Naive thymus-derived CD4-positive, alpha-beta T cell (primary cell): ENCODE measurements at regions not wholly inside any gene's neighbourhood (a gene's known extent, or its start where the extent isn't known, plus 50 kb on each side); places are given as distances from the start of the nearest gene placed in this dataset.

ENCODE experiments used
- ATAC-seq: fragments of 150-1000 bp; cut with Tn5 transposase; 2 replicates; pipeline ENCODE4 v1.10.0; 2021; ENCODE audit warnings: mild to moderate bottlenecking, moderate library complexity
- CTCF ChIA-PET: fragments of 350-600 bp; sonication (Branson Sonifier 250); formaldehyde crosslinking; loops from one replicate; lab custom pipeline; 2021; ENCODE audit warnings: antibody characterized with exemption; lab: Charles Lee
- POLR2A ChIA-PET: fragments of 350-600 bp; sonication (Branson Sonifier 250); formaldehyde crosslinking; loops from one replicate; lab custom pipeline; 2021; ENCODE audit warnings: antibody characterized with exemption, inconsistent platforms; lab: Charles Lee
- DNase-seq, 9 donors: peaks; one replicate each; pipeline versions ENCODE4 v3.0.0 to v3.0.0-alpha.2; 2020 to 2022; ENCODE audit warnings: mixed read lengths in 1 of 9
- H3K27ac ChIP-seq: one replicate; pipeline ENCODE4 v1.7.0; 2013; ENCODE audit warnings: mild to moderate bottlenecking, low read depth, low read length, moderate library complexity
- H3K27me3 ChIP-seq, 2 donors: one replicate each; pipeline ENCODE4 v1.7.0; 2013; ENCODE audit warnings: low read length in 2 of 2, mild to moderate bottlenecking in 2 of 2, moderate library complexity in 2 of 2; ENCODE audit not compliant: control insufficient read depth in 2 of 2, insufficient read depth in 2 of 2
- H3K36me3 ChIP-seq, 3 experiments: 1 replicate in 2 of 3; 2 replicates in 1 of 3; pipeline ENCODE4 v1.7.0; 2013; ENCODE audit warnings: low read length in 3 of 3, mild to moderate bottlenecking in 3 of 3, moderate library complexity in 1 of 3; ENCODE audit not compliant: insufficient read depth in 3 of 3, control insufficient read depth in 2 of 3
- H3K4me1 ChIP-seq, 2 donors: one replicate each; pipeline ENCODE4 v1.7.0; 2013; ENCODE audit warnings: low read length in 2 of 2, mild to moderate bottlenecking in 2 of 2, moderate library complexity in 1 of 2; ENCODE audit not compliant: control insufficient read depth in 2 of 2, insufficient read depth in 2 of 2
- H3K4me3 ChIP-seq: 2 replicates; pipeline ENCODE4 v1.7.0; 2013; ENCODE audit warnings: mild to moderate bottlenecking, low read length
- H3K9me3 ChIP-seq, 3 experiments: 1 replicate in 2 of 3; 2 replicates in 1 of 3; pipeline ENCODE4 v1.7.0; 2013; ENCODE audit warnings: low read length in 3 of 3; ENCODE audit not compliant: control insufficient read depth in 2 of 3
- H3K27ac Mint-ChIP-seq, 9 donors: one replicate each; pipeline ENCODE4 v1.8.0; 2020 to 2022; ENCODE audit warnings: mixed read lengths in 9 of 9, mild to moderate bottlenecking in 8 of 9, moderate library complexity in 5 of 9, inconsistent platforms in 2 of 9
- H3K27me3 Mint-ChIP-seq, 5 donors: one replicate each; pipeline ENCODE4 v1.8.0; 2021 to 2022; ENCODE audit warnings: mixed read lengths in 5 of 5, mild to moderate bottlenecking in 1 of 5
- H3K36me3 Mint-ChIP-seq, 5 donors: one replicate each; pipeline ENCODE4 v1.8.0; 2020 to 2022; ENCODE audit warnings: mixed read lengths in 5 of 5, mild to moderate bottlenecking in 3 of 5, inconsistent platforms in 1 of 5
- H3K4me1 Mint-ChIP-seq, 7 donors: one replicate each; pipeline ENCODE4 v1.8.0; 2020 to 2022; ENCODE audit warnings: mixed read lengths in 7 of 7, mild to moderate bottlenecking in 3 of 7, inconsistent platforms in 1 of 7
- H3K4me3 Mint-ChIP-seq, 10 donors: one replicate each; pipeline ENCODE4 v1.8.0; 2020 to 2022; ENCODE audit warnings: mild to moderate bottlenecking in 10 of 10, mixed read lengths in 10 of 10, moderate library complexity in 6 of 10, inconsistent platforms in 2 of 10
- H3K9me3 Mint-ChIP-seq, 11 donors: one replicate each; pipeline ENCODE4 v1.8.0; 2020 to 2022; ENCODE audit warnings: mixed read lengths in 11 of 11, mild to moderate bottlenecking in 4 of 11, inconsistent platforms in 1 of 11, moderate library complexity in 1 of 11
- intact Hi-C, 2 donors: fragments of 100-400 bp; cut with micrococcal nuclease; formaldehyde crosslinking; loops; one replicate each; pipeline ENCODE4 v1.15.1; 2023

DNA sequence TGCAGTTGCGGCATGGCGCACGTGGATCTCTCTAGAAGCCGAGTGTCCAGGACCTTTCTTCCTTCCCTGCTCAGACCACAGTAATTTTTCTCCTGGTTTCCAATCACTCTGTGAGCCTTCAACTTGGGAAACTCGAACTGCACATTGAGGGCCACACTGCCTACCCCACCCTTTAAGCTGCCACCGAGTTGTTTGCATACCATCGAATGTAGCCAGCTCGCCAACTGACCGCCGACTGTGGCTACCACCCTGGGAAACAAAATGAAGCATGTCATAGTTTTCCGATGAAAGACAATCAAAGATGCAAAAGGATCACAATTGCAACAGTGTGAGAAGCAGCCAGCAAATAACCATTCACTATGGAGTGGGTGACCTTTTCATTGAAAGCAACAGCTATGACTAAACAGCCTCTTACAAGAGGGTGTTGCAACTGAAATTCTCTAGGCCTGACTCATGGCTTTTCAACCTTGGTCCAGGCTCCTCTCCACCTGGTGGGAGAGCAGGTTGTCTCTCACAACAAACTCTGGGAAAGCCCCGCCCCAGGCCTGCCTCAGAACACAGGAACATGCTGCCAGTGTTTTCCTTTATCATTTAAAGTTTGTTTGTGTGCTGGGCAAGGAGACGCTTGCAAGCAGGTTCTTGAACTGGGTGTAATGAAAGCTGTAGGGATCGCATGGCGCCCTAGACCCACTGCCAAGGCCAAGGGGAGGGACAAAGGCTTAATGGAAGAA is 141.7 kb upstream of the SERP2 start:
- ChIA-PET CTCF (no interaction called here), POLR2A (no interaction called here)
- Mint-ChIP-seq H3K4me1 (peaks cover 0 to 2% (median 0%) of the 10 kb centered on the region in 7 donors), H3K36me3 (no peaks in the 10 kb centered on the region), H3K27ac (no peak overlapping the region), H3K9me3 (no peaks in the 10 kb centered on the region), H3K27me3 (peaks cover 0 to 16% (median 0%) of the 10 kb centered on the region in 5 donors), H3K4me3 (no peak overlapping the region)
- H3K27me3 ChIP-seq = no peaks in the 10 kb centered on the region
- H3K9me3 ChIP-seq = no peaks in the 10 kb centered on the region
- intact Hi-C loops = no loop called here
- H3K4me1 ChIP-seq = no peaks in the 10 kb centered on the region
- no peak overlapping the region for H3K4me3 ChIP-seq
- no peaks in the 10 kb centered on the region for H3K36me3 ChIP-seq
- no peak for DNase-seq
- ATAC-seq = no peak
- H3K27ac ChIP-seq = no peak overlapping the region

DNA sequence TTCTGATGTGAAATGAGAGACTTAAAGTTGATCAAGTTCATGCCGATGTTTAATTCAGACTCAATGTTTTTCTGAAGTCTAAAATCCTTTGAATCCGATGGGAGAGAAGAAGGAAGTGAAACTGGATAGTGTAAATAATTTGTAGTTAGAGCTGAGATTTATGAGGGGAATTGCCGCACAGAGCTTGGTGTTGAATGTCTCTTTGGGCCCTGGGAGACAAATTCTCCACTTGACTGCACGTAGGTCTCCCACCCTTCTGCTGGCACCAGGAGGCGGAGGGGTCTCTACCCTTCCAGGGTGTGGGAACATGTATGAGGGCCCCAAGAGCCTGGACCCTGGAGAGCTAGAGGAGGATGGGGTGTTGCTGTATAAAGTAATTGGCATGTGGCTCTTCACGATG is 140.8 kb upstream of the SERP2 start:
- H3K36me3 ChIP-seq = no peaks in the 10 kb centered on the region
- Mint-ChIP-seq H3K27me3 (peaks cover 0 to 16% (median 0%) of the 10 kb centered on the region in 5 donors), H3K36me3 (no peaks in the 10 kb centered on the region), H3K4me3 (no peak overlapping the region), H3K4me1 (peaks cover 0 to 5% (median 0%) of the 10 kb centered on the region in 7 donors), H3K9me3 (no peaks in the 10 kb centered on the region), H3K27ac (no peak overlapping the region)
- ChIA-PET POLR2A (no interaction called here), CTCF (no interaction called here)
- H3K27me3 ChIP-seq = no peaks in the 10 kb centered on the region
- ATAC-seq = no peak
- DNase-seq = no peak
- intact Hi-C loops = no loop called here
- no peak overlapping the region for H3K27ac ChIP-seq
- H3K9me3 ChIP-seq = no peaks in the 10 kb centered on the region
- H3K4me1 ChIP-seq = no peaks in the 10 kb centered on the region
- H3K4me3 ChIP-seq = no peak overlapping the region

DNA sequence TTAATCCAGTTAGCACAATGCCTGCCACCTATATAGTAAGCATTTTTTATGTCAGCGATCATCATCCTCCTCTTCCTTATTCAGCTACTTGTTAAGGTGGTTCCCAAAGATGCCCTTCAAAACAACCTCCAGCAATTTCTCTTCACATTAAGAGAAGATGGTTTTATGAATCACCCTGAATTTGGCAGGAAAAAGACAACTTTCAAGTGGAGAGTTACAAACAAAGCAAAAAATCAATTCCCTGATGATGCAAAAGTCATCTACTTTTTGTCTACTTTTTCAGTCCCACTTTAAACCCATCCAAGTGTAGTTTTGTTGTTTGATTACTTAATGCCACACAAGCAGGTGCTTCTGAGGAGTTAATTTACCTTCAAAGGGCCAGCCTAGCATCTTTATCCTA is 139.1 kb upstream of the SERP2 start:
- Histone ChIP-seq H3K4me3 (no peak overlapping the region), H3K27ac (no peak overlapping the region), H3K36me3 (no peaks in the 10 kb centered on the region), H3K4me1 (no peaks in the 10 kb centered on the region), H3K27me3 (no peaks in the 10 kb centered on the region), H3K9me3 (no peaks in the 10 kb centered on the region)
- ATAC-seq = no peak
- Mint-ChIP-seq H3K27me3 (peaks cover 0 to 19% (median 0%) of the 10 kb centered on the region in 5 donors), H3K27ac (no peak overlapping the region), H3K4me3 (no peak overlapping the region), H3K36me3 (no peaks in the 10 kb centered on the region), H3K4me1 (peaks cover 0 to 7% (median 0%) of the 10 kb centered on the region in 7 donors), H3K9me3 (no peaks in the 10 kb centered on the region)
- no peak for DNase-seq
- ChIA-PET CTCF (no interaction called here), POLR2A (no interaction called here)
- intact Hi-C loops = no loop called here

DNA sequence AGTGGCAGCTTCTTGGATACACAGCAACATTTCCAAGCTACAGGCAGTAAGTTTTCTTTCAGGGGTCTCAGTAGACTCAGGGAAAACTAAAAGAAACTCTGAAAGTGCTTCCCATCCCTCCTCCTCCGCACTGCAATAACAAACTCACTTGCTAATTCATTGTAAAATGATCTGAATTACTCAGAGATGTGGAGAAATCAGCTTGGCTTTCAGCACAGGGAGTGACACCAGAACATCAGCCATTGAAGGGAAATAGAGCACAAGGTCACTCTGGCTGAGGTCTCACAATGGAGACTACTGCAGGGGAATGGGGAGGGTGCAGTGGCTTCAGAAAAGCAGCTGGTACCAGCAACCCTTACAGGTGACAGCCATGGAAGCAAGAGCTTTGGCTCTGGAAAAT is 137.3 kb upstream of the SERP2 start:
- H3K27me3 ChIP-seq = no peaks in the 10 kb centered on the region
- ChIA-PET CTCF (no interaction called here), POLR2A (no interaction called here)
- Mint-ChIP-seq H3K36me3 (no peaks in the 10 kb centered on the region), H3K27ac (no peak overlapping the region), H3K4me1 (peaks cover 0 to 7% (median 0%) of the 10 kb centered on the region in 7 donors), H3K27me3 (peaks cover 0 to 19% (median 0%) of the 10 kb centered on the region in 5 donors), H3K4me3 (no peak overlapping the region), H3K9me3 (no peaks in the 10 kb centered on the region)
- H3K4me1 ChIP-seq = no peaks in the 10 kb centered on the region
- DNase-seq (no peak), ATAC-seq (no peak)
- no peak overlapping the region for H3K27ac ChIP-seq
- intact Hi-C loops = no loop called here
- H3K36me3 ChIP-seq = no peaks in the 10 kb centered on the region
- no peaks in the 10 kb centered on the region for H3K9me3 ChIP-seq
- no peak overlapping the region for H3K4me3 ChIP-seq

DNA sequence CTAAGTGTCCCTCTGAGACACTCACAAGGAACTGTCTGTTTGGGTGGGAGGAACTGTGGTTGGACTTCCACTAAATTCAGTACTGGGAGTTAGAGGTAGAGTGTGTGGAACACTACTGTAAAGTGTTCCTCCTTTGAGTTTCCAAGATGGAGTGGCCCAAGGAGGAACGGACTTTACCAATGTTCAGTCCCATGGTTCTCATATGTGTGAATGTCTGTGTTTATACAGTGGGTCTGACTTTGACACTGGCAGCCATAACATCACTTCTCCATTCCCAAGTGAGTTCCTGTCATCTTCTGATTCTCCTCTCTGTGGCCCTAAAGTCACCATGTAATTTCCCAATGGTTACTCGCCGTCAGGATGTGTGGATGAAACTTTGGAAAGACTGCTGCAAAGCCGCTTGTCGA is 136.8 kb upstream of the SERP2 start:
- POLR2A ChIA-PET = no interaction called here
- no peak overlapping the region for H3K27ac Mint-ChIP-seq
- CTCF ChIA-PET = no interaction called here

DNA sequence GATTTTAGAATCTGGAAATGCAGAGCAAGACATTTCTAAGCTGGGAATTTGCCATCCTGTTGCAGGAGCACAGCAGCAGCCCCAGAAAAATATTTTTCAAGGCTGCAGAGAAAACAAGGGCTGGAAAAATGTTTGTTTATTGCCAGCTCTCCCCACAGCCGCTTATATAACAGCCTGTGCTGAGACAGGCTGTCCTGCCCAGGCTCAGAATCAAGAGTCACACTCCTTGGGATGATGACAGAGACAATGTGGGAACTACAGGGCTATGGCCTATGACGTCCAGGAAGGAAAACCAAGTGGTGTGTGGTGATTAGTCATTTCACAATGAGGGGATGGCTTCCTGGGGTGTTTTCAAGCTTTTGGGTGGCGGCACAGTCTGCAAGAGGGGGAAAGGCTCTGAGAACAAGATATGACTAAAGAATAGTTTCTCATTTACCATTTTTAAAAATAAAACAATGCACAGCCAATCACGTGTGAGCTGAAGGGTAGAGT is 136.3 kb upstream of the SERP2 start:
- POLR2A ChIA-PET = no interaction called here
- intact Hi-C loops = no loop called here
- peak; percentile 83 for ATAC-seq

More for the DNA sequence above, 136.8 kb upstream of the SERP2 start:
- DNase-seq (no peak), ATAC-seq (no peak)
- Mint-ChIP-seq H3K9me3 (no peaks in the 10 kb centered on the region), H3K27me3 (peaks cover 0 to 19% (median 0%) of the 10 kb centered on the region in 5 donors), H3K4me1 (peaks cover 0 to 7% (median 0%) of the 10 kb centered on the region in 7 donors), H3K36me3 (no peaks in the 10 kb centered on the region), H3K4me3 (no peak overlapping the region)
- no peaks in the 10 kb centered on the region for H3K27me3 ChIP-seq
- H3K4me1 ChIP-seq = no peaks in the 10 kb centered on the region
- H3K4me3 ChIP-seq = no peak overlapping the region
- H3K36me3 ChIP-seq = no peaks in the 10 kb centered on the region
- intact Hi-C loops = no loop called here
- H3K9me3 ChIP-seq = no peaks in the 10 kb centered on the region
- no peak overlapping the region for H3K27ac ChIP-seq

DNA sequence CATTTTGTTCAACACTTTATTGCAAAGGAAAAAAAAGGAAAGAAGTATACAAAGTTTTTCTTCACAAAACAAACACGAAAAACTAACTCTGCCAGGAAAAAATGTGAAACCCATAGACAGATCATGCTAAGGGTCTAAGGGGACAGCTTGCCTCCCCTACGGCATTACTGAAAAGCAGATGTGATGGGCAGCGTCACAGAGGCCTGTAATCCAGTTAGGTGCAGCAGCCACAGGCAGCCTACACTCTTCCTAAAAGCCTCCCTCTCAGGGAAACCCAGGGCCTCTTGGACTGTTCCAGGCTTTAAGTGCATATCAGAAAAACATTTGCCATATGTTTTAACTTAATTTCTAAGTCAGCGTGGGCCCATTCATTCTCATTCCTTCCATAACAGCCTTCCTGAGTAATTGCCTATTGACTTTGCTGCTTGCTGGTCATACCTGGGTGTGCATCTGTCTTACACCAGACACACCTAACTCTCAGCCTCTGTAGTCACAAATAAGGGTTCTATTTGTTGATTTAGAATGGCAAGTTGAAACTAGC is 135.7 kb upstream of the SERP2 start:
- no peak for ATAC-seq
- Mint-ChIP-seq H3K4me3 (no peak overlapping the region), H3K27ac (no peak overlapping the region), H3K4me1 (peaks cover 1 to 7% (median 5%) of the 10 kb centered on the region in 7 donors), H3K36me3 (no peaks in the 10 kb centered on the region), H3K9me3 (no peaks in the 10 kb centered on the region), H3K27me3 (peaks cover 0 to 17% (median 0%) of the 10 kb centered on the region in 5 donors)
- no peaks in the 10 kb centered on the region for H3K36me3 ChIP-seq
- no peaks in the 10 kb centered on the region for H3K4me1 ChIP-seq
- intact Hi-C loops = no loop called here
- no peak for DNase-seq
- H3K9me3 ChIP-seq = no peaks in the 10 kb centered on the region
- H3K27ac ChIP-seq = no peak overlapping the region
- H3K27me3 ChIP-seq = no peaks in the 10 kb centered on the region
- no peak overlapping the region for H3K4me3 ChIP-seq
- ChIA-PET CTCF (no interaction called here), POLR2A (no interaction called here)

More for the DNA sequence above, 136.3 kb upstream of the SERP2 start:
- H3K9me3 Mint-ChIP-seq = no peaks in the 10 kb centered on the region
- H3K27me3 Mint-ChIP-seq = peaks cover 0 to 19% (median 0%) of the 10 kb centered on the region in 5 donors
- Histone ChIP-seq H3K27me3 (no peaks in the 10 kb centered on the region), H3K9me3 (no peaks in the 10 kb centered on the region), H3K4me1 (no peaks in the 10 kb centered on the region), H3K36me3 (no peaks in the 10 kb centered on the region), H3K4me3 (no peak overlapping the region), H3K27ac (no peak overlapping the region)
- no peak overlapping the region for H3K27ac Mint-ChIP-seq
- CTCF ChIA-PET = no interaction called here
- H3K4me3 Mint-ChIP-seq = no peak overlapping the region
- DNase-seq = no peak
- peaks cover 0 to 7% (median 0%) of the 10 kb centered on the region in 7 donors for H3K4me1 Mint-ChIP-seq
- no peaks in the 10 kb centered on the region for H3K36me3 Mint-ChIP-seq
